GM12892 (cell line): ENCODE measurements at regions not wholly inside any gene's neighbourhood (a gene's known extent, or its start where the extent isn't known, plus 50 kb on each side); places are given as distances from the start of the nearest gene placed in this dataset.

Experiments
- POLR2A ChIP-seq: IDR thresholded peaks from 2 replicates; pipeline ENCODE4 v1.6.1; 2011; ENCODE audit warnings: low read depth, low read length, control low read depth
- TAF1 ChIP-seq: IDR thresholded peaks from 2 replicates; pipeline ENCODE4 v1.6.1; 2011; ENCODE audit warnings: low read depth, mild to moderate bottlenecking, control low read depth, low read length, borderline replicate concordance

- TF ChIP-seq POLR2A (no peak), TAF1 (no peak)
Observed at GRCh38 chr2:199196686-199197085, 261.1 kb downstream of the SATB2 start.
